HG03460 (cell line): ENCODE measurements at regions not wholly inside any gene's neighbourhood (a gene's known extent, or its start where the extent isn't known, plus 50 kb on each side); places are given as distances from the start of the nearest gene placed in this dataset.

Experiments used
- ATAC-seq: cut with Tn5 transposase; IDR thresholded peaks from one replicate; pipeline ENCODE4 v1.9.1; 2021; ENCODE audit not compliant: unreplicated experiment

- ATAC-seq = no peak
Observed at GRCh38 chr6:122092366-122092765, 307.1 kb upstream of the HSF2 start.

DNA sequence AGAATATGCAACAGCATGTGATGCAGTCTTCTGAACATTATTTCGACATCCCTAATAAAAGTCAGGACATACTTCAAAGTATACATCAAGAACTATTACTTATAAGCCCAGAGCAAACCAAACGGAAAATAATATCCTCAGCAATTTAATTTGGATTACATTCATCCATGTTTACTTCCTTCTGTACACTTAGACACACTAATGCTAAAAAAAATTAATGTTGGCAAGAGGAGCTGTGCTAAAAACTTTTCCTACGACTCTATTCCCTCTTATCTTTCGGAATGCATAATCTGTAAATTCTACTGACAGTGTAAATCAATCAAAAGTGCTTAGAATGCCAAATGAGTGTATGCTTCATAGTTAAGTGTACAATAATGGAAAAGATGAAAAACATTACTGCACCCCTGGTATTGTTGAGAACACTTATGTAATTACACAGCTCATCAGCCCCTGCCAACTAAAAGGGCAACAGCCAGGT lies 301.2 kb upstream of the HSF2 start:
- no peak for ATAC-seq

DNA sequence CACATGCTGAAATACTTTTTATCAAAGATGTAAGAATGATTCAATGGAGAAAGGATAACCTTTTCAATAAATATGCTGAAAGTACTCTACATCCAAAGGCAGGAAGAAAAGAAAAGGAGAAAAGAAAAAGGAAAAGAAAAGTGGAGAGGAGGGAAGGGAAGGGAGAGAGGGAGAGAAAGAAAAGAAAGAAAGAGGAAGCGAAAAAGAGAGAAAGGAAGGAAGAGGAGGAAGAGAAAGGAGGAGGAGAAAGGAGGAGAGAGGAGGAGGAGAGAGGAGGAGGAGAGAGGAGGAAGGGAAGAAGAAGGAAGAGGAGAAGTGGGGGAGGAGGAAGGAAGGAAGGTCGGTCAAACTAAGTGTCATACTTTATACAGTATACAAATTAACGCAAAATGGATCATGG lies 297.4 kb upstream of the HSF2 start:
- no peak for ATAC-seq

DNA sequence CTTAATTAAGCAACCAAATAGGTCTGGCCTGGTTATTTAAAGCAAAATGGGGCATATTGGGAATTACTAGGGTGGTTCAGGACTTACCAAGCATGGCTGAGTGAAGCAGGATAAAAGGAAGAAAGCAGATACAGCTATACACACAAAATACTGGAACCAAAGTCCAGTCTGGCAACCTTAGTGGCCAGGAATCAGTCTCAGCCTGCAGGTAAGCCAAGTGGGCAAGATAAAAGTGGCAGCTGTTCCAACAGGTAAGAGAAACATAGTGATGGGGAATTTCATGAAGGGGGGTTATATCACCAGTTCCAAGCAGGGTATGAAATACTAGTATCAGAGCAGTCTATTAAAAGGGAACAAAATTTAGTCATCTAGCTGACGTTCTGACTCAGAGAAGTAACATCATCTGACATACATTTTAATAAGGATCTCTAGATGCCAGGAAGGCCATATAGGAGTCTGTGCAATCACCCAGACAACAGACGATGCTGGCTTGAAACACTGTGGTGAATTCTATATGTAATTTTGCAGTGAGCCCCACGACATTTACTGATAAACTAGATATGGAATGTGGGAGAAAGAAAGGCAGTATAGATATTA lies 292.1 kb upstream of the HSF2 start:
- no peak for ATAC-seq

GRCh38 chr6:122109075-122109474 lies 290.4 kb upstream of the HSF2 start:
- no peak for ATAC-seq

DNA sequence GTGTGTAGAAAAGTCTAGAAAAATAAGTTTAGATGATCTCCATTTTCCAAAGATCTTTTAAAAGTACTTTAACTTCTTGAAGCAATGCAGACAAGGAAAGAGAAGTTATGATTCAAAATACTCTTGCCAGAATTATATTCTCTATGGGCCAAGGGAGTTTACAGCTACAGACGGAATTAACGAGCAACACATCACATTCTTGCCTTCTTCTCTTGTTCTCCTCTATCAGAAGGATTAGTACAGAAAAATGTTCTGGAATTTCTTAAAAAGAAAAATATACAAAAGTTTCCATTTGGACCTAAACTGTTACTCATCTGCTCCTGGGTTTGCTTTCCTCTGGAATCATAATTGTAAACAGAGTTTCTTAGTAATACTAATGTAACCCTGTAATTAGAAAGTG lies 284.7 kb upstream of the HSF2 start:
- ATAC-seq = no peak

DNA sequence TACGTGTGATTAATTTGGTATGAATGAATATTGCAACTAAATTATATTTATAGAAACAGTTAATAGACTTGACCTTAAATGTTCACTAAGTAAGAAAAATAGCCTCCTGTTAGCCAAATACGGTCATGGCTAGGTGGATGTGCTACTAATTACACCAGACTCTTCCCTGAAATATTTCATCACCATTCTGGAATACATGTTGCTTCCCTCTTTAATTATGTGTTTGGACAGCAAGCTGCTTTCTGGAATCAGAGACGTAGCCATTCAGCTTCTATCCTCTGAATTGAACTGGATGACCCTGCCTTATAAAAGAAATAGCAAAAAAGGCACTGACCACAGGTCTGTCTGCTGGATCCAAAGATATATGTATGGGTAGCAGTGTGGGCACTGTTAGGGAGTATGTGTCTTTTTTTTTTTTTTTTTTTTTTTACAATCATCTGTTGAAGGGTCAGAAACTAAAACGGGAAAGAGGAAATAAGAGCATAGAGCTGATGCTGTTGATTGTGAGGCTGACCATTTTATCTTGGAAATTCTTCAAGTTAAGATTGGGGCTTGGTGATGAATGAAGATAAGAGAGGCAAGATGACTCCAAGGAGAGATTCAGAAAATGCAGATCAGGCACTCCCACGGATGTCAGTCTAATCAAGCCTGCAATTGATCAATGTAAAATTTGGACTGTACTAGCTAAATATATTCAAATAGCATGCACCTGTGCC lies 283.2 kb upstream of the HSF2 start:
- no peak for ATAC-seq

- ATAC-seq = no peak
Observed at GRCh38 chr6:122116835-122117627, 282.4 kb upstream of the HSF2 start.

- ATAC-seq = no peak
Observed at GRCh38 chr6:122118945-122119506, 280.4 kb upstream of the HSF2 start.

DNA sequence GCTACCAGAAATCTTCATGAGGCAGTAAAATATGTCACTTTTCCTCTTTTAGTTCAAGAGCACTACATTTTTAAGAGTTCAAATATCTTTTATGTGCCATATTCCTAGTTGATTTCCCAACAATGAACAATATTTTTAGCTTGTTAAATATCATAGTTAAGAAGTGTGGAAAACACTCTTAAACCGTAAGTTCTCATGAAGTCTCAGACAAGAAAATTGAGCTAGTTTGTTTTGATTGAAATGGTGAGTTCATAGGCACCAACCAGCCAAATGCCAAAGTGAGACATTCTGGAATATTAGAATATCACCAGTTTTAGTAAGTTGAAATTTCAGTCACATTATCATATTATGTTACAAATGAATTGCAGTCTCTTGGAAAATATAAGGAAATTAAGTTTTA lies 277.2 kb upstream of the HSF2 start:
- no peak for ATAC-seq

DNA sequence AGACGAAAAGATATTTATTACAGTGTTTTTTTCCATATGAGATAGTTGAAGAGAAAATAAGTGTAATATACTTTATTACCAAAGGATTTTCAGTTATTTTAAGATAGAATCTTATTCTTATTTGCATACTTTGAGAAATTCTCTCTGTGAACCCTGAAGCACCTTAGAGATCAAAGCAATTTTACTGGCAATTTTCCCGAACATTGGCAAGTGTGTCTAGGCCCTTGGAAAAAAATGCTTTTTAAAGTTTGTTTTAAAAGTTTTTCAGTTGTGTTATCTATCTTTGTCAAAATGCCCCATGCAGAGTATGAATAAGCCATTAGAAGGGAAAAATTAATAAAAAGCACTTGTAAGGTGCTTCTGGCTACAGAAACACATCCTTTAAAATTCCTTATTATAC lies 276.8 kb upstream of the HSF2 start:
- no peak for ATAC-seq

DNA sequence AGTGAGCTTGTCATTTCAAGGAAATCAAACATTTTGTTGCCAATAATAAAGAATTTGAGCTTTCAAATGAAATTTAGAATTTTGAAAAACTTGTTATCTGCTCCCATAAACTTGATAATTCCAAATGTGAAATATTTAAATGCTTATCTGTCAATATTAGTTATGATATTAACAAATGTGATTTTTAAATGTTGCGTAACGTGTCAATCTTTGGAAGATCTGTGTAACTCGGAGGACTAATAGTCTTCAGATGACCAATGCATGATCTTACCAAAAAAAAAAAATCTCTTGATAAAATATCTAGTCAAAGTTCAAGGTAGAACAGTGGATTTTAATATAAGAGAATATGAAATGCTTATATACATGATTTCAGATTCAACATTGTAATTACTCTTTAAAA lies 274.5 kb upstream of the HSF2 start:
- ATAC-seq = no peak

GRCh38 chr6:122126894-122127293 lies 272.6 kb upstream of the HSF2 start:
- no peak for ATAC-seq

DNA sequence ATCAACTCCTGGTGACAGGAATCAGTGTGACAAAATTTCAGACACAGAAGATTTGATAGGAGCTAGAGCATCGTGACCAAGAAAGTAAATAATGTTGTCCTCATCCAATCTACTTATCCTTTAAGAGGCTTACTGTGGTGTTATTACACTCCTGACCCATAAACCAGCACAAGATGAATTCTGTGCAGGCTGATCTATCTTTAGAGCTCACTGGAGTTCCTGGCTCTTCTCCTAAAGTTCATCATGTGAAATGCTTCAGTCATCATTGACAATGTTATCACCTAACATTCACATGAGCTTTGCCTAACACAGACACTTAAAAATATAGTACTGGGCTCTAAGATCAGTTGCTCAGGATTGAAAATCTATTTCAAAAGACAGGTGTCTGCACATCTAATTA lies 271.0 kb upstream of the HSF2 start:
- no peak for ATAC-seq

DNA sequence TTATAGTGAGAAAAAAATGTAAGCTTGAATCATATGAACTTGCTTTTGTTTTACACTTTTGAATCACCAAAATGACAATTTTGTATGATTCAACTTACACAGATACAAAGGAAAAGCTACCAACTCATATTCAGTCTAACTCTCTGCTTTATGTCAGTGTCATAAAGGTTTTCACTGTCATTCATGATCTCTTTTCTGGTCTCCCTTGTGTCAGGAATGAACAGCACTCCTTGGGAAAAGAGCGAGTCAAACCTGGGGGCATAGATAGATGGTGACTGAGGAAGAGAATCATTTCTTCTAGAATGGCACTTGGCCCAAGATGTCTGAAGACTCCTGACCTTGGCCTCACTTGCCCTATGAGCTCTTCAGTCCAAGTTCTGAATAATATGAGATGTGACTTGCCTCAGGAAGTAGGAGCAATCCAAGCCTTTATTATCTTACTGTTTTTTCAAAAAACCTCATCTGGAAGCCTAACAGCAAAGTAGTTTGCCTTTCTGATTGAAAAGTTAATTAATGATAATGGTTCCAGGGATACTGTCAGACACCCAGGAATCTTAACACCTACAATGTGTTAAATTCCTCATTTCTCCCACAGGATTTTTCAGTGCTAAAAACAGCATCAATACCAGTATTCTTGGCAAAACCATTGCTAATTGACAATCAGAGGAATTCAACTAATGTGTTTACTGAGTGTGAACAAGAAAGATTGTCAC lies 270.0 kb upstream of the HSF2 start:
- ATAC-seq = no peak

DNA sequence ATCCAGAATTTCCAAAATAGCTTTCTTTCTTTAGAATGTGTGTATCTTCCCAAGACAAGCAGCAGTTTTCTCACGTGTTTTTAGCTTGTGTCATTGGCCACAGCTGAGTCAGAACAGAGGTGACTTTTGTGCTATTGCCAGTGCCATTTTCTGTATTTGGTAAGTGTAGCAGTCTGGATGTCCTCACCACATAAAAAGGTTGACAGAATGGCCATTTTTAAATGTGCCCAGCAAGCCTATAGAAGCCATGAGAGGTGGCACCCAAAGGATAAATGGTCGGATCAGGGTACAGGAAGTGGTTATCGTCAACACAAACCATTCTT lies 269.5 kb upstream of the HSF2 start:
- ATAC-seq = no peak

GRCh38 chr6:122130518-122130917 lies 268.9 kb upstream of the HSF2 start:
- ATAC-seq = no peak

DNA sequence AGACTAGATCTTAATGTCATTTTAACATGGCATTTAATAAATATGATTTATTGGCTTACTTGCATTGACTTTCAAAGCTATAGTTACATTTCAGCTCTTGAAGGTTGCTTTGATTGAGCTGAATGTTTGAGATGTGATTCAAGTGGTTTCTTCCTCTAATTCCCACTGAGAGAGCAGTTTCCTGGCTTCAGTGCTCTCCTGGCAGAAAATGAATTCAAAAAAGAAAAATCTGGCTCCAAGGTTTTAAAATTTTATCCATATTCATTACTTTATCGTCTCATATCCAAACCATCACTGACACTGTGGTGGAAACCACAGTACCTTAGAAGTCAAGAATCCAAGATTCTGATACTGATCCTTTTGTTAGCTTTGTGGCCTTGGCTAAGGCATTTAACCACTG lies 263.1 kb upstream of the HSF2 start:
- no peak for ATAC-seq

DNA sequence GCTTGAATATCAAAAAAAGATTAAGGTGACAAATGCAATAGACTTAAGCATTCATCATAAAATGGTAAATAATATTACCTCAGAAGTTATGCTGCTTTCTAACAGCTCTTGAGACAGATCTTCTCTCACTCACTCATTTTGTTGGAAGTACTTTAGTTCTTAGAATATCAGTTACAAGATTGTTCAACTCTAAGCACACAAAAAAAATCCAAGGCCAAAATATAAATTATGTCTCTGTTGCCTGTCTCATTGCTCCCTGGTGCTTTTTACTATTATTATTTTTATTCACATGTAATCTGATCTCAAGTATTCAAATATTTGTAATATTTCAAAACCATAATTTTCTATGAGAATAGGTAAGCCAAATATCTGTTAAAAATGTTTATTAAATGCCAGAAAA lies 259.4 kb upstream of the HSF2 start:
- ATAC-seq = no peak

DNA sequence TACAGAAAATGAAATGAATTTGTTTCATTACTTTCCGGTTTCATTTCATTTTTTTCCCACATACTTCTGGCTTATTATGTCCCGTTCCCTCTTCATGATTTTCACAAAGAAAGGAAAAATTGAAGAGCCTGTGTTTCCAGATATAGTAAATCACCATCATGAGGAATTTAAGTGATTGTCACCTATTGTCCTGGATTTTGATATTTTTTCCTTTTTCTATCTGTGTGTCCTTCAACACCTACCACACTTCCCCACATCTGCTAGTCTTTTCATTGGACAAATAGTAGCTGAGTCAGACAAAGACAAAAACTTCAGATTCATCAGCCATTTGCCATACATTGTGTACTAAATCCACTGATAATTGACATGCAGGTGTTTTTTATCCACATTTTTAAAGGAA lies 258.2 kb upstream of the HSF2 start:
- ATAC-seq = no peak

DNA sequence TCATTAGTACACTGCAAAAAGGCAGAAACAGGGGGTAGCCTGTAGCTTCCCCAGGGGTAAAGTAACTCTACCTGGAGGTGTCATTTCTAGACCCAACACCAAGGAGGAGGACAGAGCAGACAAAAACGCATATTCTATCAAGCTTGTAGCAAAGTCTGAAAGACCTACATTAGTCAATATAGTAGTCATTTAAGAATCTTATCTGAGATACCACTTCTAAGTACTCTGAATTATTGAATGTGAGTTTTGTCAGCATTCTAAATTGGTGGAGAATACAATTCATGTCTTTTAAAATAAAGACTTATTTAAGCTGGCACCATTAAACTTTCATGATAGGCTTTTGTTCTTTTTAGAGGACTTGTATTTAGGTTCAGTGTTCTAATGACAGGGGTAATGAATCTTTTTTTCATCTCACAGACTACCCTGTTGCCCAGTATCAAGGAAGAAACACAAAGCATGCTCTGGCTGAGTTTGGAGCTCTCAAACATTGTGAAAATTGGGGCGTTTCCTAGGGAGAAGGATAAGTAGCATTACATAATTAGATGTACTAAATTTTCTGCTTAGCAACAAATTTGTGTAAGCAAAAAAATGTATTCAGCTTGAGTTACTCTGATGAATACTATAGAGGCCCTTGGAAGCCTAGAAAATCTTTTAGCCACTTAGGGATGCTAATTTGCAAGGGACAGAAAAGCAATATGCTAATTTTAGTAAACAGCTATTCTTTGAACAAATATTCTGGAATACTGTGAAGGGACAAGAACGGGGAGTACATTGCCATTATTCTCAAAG lies 255.4 kb upstream of the HSF2 start:
- no peak for ATAC-seq
